ENCODE measurements at regions not wholly inside any gene's neighbourhood (a gene's known extent, or its start where the extent isn't known, plus 50 kb on each side); places are given as distances from the start of the nearest gene placed in this dataset.

DNA sequence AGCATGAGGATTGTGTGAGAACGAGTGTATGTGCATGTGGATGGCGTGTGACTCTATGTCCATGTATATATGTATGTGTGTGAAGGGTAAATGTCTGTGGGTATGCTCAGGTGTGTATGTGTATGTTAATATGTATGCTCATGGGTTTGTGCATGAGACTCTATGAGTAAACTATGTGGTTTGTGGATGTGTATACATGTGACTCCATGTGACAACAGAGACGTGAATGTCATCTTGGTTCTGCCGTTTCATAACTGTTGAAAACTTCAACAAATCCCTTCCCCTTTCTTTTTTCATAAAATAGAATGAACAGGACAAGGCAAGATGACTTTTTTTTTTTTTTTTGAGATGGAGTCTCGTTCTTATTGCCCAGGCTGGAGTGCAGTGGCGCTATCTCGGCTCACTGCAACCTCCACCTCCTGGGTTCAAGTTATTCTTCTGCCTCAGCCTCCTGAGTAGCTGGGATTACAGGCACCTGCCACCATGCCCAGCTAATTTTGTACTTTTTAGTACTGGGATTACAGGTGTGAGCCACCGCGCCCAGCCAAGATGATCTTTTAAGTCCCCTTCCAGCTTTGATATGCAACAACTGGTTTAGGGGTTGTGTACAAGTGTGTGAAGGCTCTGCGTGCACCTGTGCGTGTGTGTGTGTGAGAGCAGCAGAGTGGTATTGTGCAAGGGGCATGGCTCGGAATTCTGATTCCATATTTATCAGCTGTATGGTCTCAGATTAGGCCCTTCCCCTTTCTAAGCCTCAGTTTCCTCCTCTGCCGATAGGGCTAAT, 106.3 kb downstream of the EBNA1BP2 start:
- no peak for DNase-seq

DNA sequence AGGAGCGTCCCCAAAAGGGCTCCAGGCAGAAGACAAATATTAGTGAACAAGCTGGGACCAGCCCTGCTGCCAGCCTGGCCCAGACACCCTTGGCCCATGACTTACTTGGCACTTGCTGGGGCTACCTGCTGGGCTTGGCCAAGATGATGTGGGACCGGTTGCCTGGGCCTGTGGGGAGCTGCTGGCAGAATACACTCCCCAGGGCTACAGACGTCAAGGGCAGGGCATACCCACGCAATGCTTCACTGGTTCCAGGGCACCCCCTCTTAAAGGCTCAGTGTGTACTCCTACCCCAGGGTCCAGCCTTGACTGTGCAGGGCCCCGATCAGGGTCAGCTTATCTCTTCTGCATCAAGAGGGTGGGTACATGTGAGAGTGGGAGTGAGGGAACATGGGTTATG, 106.5 kb upstream of the SLC2A1 start:
- no peak for DNase-seq

DNA sequence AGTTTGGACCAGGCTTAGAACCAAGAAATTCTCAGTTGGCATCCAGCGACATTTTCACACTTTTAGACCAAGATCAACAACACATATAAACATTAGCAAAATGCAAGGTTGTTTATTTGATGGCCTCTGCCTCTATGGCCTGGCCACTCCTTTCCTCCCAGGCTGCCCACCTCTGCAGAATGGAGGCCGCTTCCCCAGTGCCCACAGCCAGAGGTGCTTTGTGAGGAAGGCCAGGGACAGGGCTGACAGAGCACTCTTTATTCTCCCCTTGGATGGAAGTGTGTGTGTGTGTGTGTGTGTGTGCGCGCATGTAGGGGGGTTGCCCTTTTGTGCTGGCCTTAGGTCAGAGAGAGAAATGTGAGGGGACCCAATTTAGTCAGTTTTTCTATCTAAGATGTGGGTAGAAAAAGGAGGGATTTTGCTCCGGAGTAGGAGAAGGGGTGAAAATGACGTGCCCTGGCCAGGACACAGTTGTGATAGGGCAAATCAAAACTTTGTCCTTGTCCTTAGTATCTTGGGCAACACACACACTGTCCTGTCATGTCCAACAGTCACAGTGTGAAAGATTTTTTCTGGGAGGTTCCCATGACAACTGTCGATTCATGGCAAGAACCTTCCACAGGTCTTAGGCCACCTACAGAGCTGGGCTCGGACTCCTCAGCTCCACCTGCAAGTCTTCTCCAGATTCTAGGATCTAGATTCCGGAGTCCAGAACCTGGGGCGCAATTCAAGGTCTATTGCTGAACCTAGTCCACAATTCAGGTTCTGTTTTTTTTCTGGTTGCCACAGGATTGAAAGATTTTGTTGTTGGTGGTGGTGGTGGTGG, 104.9 kb upstream of the SLC2A1 start:
- DNase-seq = no peak

DNA sequence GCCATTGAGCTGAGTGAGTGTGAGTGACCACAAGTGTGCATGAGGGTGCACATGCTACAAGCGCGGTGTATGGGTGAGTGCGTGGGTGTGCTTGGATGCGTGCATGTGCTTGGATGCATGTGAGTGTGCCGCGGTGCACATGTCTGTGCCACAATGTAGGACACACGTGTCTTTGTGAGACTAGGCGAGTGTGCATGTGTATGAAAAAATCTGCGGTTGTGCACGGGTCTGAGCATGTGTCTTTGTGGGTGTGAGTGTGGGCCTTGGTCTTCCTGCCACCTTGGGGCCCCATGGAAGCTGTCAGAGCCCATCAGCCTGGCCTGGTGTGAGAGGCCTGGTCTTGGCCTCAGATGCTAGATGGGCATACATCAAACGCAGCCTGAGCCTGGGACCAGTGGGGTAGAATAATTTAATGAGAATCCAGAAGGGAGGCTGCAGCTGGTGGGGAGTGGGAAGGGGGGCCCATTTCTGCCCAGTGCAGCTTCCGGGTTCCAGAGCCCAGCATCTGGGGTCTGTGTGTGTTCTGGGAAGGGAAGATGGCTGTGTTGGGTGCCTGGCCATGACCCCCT, 103.9 kb upstream of the SLC2A1 start:
- DNase-seq = no peak

DNA sequence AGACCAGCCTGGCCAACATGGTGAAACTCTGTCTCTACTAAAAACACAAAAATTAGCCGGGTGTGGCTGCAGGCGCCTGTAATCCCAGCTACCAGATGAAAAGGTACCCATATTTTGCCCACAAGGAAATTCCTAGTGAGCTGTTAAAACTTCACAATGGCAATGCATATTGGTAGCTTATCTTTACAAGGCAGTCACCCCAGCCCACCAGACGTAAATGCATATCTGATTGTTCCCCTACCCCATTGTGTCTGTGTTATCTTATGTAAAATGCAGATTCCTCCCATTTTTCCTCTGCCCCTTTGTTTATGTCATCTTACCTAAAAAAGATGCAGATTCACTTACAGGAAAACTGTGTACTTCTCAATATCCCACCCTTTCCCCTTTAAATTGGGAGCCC, 103.1 kb upstream of the SLC2A1 start:
- DNase-seq = no peak

DNA sequence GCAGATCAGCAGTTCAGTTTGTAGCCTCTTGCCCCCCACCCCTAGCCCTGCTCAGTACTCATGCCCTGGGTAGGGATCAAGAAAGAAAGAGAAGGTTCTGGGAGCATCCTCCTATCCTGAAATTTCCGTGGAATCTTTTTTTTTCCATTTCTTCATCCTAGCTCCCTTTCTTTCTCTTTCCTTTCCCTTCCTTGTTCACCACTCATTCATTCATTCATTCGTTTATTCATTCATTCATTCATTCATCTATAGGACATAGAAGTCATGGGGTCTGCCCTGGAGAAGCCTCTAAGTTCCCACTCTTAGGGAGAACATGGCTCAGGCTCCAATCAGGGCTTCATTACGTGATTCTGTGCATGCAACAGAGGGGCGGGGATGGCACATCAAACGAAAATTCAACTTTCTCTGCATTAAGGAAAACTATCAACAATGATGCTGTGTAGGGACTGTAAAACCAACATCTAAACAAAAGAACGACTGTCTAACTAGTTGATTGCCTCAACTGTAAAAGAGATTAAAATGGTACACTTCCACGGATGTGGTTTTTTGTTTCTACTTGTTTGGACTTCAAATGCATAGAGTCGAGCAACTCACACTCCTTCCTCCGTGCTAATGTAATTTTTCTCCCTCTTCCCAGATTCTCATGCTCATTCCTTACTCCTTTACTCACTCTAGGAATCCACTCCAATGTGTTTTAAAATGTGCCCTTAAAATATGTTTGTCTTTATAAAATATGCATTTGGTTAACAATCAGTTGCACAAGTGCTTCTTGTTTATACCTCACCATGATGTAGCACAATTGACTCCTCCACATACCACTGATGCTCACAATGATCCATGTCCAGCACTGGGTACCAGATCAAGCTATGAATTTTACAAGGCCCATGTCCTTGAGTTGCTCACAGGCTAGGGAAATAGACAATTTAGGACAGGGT, 101.2 kb upstream of the SLC2A1 start:
- DNase-seq = no peak

DNA sequence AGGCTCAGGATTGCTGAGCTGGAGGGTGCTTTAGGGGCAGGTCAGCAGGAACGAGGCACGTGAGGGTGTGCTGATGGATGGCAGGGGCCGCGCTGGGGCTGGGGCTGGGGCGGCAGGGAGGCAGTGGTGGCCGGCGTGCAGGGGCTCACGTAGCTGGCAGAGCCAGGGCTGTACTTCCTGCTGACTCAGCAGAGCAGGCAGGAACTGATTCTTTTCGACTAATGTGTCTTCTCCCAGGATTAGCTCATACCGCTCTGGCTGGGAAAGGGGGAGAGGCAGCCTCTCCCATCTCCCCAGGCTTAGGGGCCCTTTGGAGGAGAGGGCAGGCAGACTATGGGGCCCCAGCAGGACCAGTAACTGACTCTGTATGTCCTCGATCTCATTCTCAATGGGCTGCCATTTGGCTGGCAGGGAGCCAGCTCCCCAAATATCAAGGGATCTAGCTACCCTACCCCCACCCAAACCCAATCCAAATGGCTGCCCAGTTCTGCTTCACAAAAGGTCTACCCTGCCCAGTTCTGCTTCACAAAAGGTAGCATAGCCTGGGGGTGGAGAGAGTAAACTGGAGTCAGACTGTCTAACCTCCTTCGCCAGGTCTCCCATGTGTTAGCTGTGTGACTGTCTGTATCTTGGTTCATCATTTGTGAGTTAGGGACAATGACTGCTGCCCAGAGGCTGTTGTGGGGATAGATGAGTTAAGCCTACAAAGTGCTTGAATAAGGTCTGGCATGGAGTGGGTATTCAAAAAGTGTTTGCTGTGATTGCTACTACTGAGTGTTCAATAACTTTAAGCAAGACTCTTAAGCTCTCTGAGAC, 100.1 kb upstream of the SLC2A1 start:
- peak; percentile 59 for DNase-seq

DNA sequence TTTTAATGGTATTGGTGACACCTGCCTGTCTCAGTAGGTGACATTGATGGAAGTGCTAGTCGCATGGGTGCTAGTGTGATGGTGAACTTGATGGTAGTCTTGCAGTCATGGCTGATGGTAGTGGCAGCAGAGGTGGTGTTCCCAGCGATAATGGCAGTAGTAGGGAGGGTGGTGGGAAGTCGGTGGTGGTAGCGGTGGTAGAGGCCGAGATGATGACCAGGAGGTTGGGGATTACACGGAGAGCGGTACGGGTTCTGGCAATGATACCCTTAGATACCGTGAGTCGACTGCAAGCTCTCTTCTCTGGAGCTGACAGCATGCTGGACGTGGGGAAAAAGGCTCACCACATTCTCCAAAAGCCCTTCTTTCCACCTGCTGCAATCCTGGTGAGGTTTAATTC, 99.4 kb upstream of the SLC2A1 start:
- DNase-seq = no peak

DNA sequence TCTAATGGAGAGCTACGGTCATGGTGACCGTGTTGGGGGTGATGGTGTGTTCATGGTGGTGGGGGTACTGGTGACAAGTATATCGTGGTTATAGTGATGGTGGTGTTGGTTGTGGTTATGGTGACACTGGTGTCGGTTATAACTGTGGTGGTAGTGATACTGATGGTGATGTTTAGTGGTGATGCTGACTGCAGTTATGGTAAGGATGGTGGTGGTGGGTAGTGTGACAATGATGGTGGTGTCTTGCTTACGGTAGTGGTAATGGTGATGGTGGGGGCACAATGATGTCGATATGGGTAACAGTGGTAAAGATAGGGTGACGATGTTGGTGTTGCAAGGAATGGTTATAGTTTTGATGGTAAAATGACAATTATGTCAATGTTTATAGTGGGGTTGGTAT, 98.9 kb upstream of the SLC2A1 start:
- no peak for DNase-seq

DNA sequence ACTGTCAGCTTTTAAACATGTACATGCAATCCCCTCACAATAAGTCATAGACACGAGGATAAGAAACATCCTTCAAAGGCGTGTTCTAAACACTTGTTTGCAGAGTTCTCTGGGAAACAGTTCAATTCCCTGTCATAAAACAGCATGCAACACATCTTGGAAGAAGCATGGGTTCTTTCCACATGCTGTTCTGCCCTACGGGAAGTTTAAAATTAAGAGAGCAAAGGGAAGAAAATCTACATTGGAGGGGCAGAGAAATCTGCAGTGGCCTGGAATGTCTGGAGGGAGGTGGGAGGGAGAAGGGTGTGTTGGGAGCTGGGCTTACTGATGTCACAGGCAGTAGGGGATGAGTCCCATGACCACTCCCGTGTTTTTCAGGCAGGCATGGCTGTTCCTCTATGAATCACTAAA, 98.3 kb upstream of the SLC2A1 start:
- DNase-seq = no peak

DNA sequence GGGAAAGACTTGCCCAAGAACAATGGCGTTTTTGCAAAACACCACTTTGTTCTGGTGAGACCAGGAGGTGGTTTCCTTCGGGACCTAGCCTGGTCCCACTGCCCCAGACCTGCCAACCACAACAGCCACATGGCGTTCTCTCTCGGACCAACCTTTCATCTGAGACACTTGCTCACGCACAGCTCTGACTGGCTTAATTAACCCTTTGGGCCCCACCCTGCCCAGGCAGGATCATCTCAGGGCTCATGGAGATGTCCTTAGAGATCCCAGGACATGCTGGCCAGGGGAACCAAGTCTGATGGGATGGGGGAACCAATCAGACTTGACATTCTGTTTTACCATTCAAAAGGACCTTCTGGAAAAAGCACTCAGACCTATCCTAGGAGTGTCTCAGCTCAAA, 97.8 kb upstream of the SLC2A1 start:
- no peak for DNase-seq

DNA sequence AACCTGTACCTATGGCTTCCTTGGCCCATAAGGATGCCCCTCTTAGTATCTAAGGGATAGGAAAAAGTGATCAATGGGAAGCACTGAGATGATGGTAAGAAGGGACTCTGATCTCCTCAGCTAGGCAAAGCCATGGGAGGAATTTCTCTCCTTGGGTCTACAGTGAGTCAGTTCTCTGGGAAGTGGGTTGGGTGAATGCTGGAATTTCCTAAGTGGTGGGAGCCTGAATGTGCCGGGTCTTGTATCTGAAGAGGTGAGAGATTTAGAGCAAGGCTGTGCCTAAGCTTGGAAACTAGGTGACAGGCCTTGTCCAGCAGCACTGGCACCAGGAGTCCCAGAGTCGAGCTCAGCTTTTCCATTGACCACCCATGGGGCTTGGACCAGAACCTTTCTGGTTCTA, 96.3 kb upstream of the SLC2A1 start:
- no peak for DNase-seq

DNA sequence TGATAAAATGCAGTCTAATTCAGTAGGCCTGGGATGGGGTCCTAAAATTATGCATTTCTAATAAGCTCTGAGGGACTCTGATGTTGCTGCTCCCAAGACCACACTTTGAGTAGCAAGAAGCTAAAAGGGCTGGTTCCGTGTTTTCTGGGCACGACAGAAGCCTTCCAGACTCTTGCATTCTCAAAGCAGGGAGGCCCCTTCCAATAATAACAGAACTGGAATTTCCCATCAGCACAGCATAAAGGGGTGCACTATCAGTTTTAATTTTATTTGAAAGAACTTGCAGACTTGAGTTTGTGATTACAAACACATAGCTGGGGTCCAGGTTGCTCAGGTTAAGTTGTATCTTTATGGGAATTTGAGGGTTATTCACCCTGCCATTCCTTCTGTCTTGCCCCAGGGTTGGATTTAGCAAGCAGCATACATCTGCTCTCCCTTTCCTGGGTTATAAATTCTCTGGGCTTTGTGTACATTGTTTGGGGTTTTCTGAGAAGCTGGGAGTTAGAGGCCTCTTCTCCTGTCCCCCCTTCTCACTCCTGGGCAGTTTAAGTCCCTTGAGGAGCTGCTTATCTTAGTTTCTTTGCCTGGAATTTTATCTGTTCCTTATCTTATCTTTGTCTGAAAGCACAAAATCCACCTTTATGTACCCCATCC, 94.2 kb upstream of the SLC2A1 start:
- DNase-seq = no peak

DNA sequence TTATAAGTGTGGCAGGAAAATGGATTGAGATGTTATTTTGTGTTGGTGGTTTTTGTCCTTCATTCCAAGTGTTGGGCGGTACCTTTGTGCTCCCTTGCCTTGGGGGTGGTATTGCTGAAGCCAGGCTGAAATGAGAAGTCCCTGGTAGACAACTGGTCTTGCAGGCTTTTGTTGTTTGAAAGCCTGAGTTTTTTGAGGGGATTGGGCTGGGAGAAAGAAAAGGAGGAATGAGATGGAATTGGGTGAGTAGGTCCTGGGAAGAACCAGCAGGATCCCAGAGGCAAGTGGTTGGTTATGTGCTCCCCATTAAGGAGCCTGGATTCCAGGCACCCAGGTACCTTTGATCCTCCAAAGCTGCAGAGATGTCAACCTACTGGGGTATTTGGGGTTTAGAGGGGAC, 93.7 kb upstream of the SLC2A1 start:
- DNase-seq = no peak

DNA sequence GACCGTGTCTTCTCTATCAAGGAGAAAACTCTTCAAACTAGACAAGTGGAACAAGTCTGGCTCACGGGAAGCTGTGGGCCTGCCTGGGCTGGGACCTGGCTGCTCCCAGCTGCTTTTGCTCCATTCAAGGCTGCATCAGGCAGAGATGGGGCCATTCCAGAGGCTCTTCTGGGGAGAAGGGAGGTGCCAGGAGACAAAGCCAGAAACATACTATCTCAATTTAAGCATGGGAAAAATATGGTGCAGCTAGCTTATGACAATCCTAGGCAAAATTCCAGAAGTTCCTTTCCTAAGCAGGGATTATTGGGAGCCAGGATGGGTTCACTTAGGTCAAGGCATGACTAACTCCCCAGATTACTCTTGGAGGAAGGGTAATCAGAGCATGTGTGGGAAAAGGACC, 90.8 kb upstream of the SLC2A1 start:
- DNase-seq = no peak

DNA sequence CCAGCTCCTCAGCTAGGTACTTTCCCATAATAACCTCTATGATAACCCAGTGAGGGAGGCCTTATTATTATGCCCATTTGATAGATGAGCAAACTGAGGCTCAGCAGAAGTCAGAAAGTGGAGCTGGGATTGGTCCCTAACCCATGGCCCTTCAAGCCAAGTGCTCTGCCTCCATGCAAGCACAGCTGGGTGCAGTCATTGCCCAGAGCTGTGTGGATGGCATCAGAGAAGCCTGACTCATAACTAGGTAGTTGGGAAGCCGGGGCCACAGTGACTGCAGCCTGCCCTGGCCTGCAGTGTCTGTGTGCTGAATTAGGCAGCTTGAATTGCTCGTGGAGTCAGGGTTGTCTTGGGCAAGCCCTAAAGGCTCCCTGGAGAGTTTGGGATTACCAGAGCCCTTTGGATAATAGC, 89.9 kb upstream of the SLC2A1 start:
- DNase-seq = no peak

DNA sequence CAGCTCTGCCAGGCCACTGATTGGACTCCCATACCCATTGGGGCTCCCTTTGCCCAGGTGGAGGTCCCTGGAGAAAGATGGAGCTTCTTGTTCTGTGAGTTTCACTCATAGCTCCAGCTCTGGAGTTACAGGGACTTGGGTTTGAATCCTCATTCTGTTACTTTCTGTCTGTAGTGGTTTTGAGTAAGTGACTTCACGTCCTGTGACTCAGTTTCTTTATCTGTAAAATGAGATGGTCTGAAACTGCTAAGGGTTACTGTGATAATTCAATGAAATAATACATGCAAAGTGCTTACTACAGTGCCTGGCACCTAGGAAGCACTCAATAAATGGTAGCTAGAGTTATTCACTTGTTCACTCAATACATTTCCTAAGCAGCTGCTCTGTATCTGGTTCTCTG, 88.5 kb upstream of the SLC2A1 start:
- no peak for DNase-seq

DNA sequence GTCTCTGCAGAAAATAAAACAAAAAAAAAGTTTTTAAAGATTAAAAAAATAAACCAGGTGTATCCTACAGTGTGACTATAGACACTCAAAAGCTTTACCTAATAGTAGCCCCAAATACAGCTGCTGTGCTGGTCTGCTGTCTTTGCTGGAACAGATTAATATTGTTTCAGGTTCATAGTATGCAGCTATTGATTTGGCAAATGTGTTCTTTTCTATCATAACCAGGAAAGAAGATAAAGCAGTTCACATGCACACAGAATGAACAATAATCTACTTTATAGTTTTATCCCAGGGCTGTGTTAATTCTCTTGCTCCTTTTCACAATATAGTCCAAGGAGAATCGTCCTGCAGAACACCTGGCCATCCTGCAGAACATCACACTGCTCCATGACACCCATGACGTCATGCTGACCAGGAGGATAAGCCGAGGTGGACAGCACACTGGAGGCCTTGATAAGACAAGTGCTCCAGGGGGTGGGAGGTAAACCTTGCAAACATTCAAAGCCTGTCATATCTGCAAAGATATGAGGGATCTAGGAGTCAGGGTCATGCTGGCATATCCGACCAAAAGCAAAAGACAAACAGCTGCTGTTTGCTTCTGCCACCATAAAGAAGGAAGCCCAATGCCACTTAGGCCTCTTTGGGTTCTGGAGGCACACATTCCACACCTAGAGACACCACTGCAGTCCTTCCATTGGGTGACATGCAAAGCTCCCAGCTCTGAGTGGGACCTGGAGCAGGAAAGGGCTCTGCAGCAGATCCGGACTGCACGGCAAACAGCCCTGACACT, 86.1 kb upstream of the SLC2A1 start:
- no peak for DNase-seq

DNA sequence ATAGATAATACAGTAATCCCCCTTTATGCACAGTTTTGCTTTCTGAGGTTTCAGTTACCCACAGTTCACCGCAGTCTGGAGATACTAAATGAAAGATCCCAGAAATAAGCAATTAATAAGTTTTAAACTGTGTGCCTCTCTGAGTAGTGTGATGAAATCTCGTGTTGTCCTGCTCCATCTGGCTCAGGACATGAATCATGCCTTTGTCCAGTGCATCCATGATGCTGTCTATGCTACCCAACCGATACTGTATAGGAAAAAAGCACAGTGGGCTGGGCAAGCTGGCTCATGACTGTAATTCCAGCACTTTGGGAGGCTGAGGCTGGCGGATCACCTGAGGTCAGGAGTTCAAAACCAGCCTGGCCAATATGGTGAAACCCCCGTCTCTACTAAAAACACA, 85.0 kb upstream of the SLC2A1 start:
- no peak for DNase-seq
